HG03103 (cell line): ENCODE measurements at regions not wholly inside any gene's neighbourhood (a gene's known extent, or its start where the extent isn't known, plus 50 kb on each side); places are given as distances from the start of the nearest gene placed in this dataset.
"Not testable (repeated sequence)": the region's sequence is repeated elsewhere in the genome, so short reads cannot be mapped to it uniquely, and the experiment has no call there.

Source experiments
- ATAC-seq: cut with Tn5 transposase; IDR thresholded peaks from one replicate; pipeline ENCODE4 v1.9.1; 2021; ENCODE audit warnings: low read depth; ENCODE audit not compliant: unreplicated experiment

GRCh38 chr10:111551001-111551400 lies 474.2 kb downstream of the ADRA2A start:
- no peak for ATAC-seq

- no peak for ATAC-seq
Observed at GRCh38 chr10:111556666-111557065, 479.8 kb downstream of the ADRA2A start.

GRCh38 chr10:111558211-111558610 lies 481.4 kb downstream of the ADRA2A start:
- no peak for ATAC-seq

- no peak for ATAC-seq
Observed at GRCh38 chr10:111560027-111560426, 483.2 kb downstream of the ADRA2A start.

- ATAC-seq: no peak
Observed at GRCh38 chr10:111561124-111561523, 484.3 kb downstream of the ADRA2A start.

GRCh38 chr10:111565542-111565941 lies 488.7 kb downstream of the ADRA2A start:
- ATAC-seq: no peak

GRCh38 chr10:111578076-111578475 lies 501.2 kb downstream of the ADRA2A start:
- ATAC-seq: no peak

GRCh38 chr10:111579473-111579872 lies 502.6 kb downstream of the ADRA2A start:
- ATAC-seq: no peak

GRCh38 chr10:111590703-111591102 lies 513.9 kb downstream of the ADRA2A start:
- no peak for ATAC-seq

GRCh38 chr10:111593578-111593977 lies 516.7 kb downstream of the ADRA2A start:
- ATAC-seq: no peak

GRCh38 chr10:111595173-111595572 lies 518.3 kb downstream of the ADRA2A start:
- ATAC-seq: no peak

- peak; percentile 99 for ATAC-seq
Observed at GRCh38 chr10:111598433-111599059, 521.7 kb downstream of the ADRA2A start.

GRCh38 chr10:111599943-111600342 lies 523.1 kb downstream of the ADRA2A start:
- no peak for ATAC-seq

GRCh38 chr10:111600772-111601171 lies 523.9 kb downstream of the ADRA2A start:
- ATAC-seq: no peak

GRCh38 chr10:111612273-111612672 lies 535.4 kb downstream of the ADRA2A start:
- ATAC-seq: no peak

- no peak for ATAC-seq
Observed at GRCh38 chr10:111634191-111634590, 549.4 kb downstream of the GPAM start.

- no peak for ATAC-seq
Observed at GRCh38 chr10:111646021-111646420, 537.5 kb downstream of the GPAM start.

- ATAC-seq: no peak
Observed at GRCh38 chr10:111648046-111648445, 535.5 kb downstream of the GPAM start.

GRCh38 chr10:111649080-111649479 lies 534.5 kb downstream of the GPAM start:
- not testable (repeated sequence) for ATAC-seq

GRCh38 chr10:111650088-111650487 lies 533.5 kb downstream of the GPAM start:
- ATAC-seq: no peak

- ATAC-seq: no peak
Observed at GRCh38 chr10:111656066-111656465, 527.5 kb downstream of the GPAM start.

- no peak for ATAC-seq
Observed at GRCh38 chr10:111677759-111678158, 505.8 kb downstream of the GPAM start.

GRCh38 chr10:111686796-111687195 lies 496.8 kb downstream of the GPAM start:
- ATAC-seq: no peak
